HPDE6-E6E7 (cell line): ENCODE measurements at regions not wholly inside any gene's neighbourhood (a gene's known extent, or its start where the extent isn't known, plus 50 kb on each side); places are given as distances from the start of the nearest gene placed in this dataset.

Source experiments
- DNase-seq: peaks from one replicate; pipeline ENCODE4 v3.0.0; 2011; ENCODE audit warnings: missing footprints; ENCODE audit errors: extremely low spot score

DNA sequence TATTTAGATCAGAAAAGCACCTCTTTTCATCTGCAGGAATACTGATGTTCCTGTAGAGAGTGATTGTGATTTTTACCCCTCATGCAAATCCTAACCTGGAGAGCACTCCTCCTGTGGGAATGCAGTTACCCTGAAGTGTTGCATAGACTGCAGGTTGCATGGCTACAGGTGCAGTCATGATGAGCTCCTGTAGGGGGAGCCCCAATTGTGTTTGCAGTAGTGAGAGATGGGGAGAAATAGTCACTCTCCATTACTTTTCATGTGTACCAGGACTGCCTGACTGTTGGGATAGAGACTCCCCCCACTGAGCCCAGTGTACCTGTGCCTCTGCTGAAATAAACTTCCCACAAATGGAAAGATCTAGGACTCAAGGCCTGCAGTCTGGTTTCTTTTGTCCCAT lies 1086.5 kb downstream of the SLC6A15 start:
- peak; percentile 39 for DNase-seq

- peak; percentile 58 for DNase-seq
Measured at GRCh38 chr12:83823386-83824045, 1089.1 kb downstream of the SLC6A15 start.

- no peak for DNase-seq
Measured at GRCh38 chr12:83821967-83822366, 1090.6 kb downstream of the SLC6A15 start.

GRCh38 chr12:83818881-83819280 lies 1093.7 kb downstream of the SLC6A15 start:
- peak; percentile 54 for DNase-seq

DNA sequence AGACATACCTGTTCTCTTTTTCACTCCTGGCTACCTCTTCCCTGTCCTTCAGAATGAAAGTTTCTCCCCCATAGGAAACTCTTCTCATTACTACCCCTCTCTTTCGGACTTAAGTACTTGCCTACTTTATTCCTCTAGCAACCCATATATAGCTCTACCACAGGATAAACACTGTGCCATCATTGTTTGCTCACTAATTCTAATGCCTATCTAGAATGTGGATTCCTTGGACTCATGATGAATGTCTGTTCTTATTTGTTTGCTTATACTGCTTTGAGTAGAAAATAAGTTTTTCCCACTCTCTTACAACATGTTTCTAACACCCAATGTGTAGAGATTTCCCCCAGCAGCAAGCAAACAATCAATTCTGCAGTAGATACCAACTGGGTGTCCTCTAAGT lies 1094.9 kb downstream of the SLC6A15 start:
- DNase-seq = no peak

DNA sequence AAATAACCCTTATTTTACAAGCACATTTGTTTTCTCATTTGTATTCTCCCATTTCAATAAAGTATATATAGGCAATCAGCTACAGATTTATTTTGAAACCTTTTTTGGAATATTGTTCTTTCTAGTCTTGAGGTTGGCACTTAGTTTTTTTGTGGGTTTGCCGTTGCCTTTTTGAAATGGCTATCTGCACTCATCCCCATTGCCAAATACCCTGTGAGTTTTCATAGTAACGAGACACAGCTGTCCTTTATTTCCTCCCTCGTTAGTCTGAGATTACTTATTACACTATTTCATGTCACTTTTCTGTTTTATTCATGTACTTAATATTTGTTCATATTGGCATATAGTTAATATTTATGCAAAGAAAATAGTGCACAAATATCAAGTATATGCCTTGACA lies 1104.0 kb downstream of the SLC6A15 start:
- no peak for DNase-seq

- no peak for DNase-seq
Measured at GRCh38 chr12:83807871-83808270, 1104.7 kb downstream of the SLC6A15 start.

- DNase-seq = no peak
Measured at GRCh38 chr12:83805873-83806272, 1106.7 kb downstream of the SLC6A15 start.

DNA sequence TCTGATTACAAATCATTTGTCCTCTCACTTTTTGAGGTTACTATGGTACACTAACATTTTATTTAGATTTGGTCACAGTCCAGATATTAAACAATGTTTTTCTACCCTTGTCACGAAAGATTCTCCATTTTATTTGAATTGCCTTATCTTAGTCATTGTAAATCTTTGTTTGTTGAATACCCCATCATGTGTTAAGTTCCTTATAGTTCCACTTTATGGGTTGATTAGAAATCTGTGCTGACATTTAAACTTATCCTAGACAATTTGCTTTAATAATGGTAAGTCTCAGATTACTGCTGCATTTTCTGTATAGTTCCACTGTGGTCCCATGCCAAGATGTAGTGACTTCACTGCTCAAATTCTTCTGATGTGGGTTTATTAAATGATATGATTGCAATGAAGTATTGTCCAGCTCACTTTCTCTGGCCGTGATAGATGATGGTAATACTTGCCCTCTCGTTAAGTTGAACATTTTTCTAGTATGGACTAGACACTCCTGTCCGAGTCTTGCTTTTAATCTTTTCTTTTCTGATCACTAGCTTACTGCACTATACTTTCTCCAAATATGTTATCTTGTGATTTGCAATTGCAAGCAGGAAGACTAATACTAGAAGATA lies 1107.3 kb downstream of the SLC6A15 start:
- no peak for DNase-seq

GRCh38 chr12:83801972-83802371 lies 1110.6 kb downstream of the SLC6A15 start:
- no peak for DNase-seq

DNA sequence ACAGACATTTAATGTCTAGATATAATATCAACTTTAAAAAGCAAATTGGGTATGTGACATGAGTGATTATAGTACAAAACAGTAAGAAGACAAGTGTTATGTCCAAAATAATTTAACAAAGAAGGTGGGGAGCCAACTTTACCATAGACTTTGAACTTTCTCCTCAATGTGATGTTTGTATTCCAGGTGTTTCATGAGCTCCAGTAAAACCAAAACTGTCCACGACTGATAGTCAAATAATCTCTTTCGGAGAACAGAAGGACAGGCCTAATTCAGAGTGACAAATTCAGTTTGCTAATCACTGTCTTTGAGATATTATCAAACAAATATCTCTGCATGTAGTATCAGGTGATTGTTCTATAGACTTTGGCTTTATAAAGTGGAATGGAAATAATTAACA lies 1112.6 kb downstream of the SLC6A15 start:
- no peak for DNase-seq

DNA sequence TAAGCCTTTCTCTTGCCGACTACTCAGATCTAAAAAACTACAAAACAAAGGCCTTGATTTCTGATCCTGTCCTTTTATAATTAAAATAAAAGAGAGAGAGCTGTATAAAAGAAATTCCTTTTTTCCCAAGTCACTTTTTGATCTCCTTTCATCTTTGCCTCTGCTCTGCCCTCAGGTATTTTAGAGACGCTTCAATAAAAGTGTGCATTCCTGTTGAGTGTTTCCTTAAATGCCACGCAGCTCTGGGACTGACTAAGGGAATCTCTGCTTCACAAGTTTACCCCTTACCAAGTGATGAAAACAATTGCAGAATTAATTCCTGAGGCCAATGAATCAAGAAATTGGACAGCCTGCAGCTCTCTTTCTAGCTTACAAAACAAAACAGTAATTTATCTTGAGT lies 1109.8 kb downstream of the TMTC2 start:
- DNase-seq = no peak

- DNase-seq = no peak
Measured at GRCh38 chr12:83793616-83794015, 1106.9 kb downstream of the TMTC2 start.

GRCh38 chr12:83784298-83784890 lies 1097.7 kb downstream of the TMTC2 start:
- no peak for DNase-seq

DNA sequence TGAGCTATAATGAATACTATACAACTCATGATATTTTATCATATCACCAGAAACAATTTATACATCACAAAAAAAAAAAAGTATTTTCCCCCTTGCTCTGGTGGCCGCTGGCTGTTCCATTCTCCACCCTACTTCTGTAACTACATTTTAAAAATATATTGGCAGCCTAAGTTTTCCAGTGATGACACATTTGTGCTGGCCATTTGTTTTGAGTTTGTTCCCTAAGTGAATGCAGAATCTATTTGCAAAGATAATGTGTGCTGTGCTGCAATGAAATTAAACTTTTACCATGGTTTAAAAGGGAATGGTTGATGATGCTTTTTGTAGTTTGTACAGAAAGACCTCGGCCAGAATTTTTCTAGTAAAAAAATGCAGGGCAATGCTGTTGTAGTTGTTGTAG lies 1092.8 kb downstream of the TMTC2 start:
- DNase-seq = no peak

DNA sequence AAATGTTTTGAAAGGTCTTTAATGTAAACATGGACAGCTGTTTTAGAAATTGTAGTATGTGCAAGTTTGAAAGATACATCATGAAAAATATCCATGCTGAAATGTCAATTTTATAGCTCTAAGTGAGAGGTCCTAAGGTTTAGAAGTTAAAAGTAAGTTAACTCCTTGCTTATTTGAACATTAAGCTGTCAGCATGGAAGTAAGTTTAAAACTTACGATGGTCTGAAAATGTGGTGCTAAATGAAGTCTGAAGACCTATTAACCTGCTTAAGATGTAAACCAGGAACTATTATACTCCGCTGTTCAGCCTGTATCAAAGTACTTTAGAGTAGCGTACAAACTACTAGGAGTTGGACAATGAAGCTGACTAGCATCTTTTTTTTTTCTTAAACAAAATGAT lies 1082.4 kb downstream of the TMTC2 start:
- DNase-seq = no peak

DNA sequence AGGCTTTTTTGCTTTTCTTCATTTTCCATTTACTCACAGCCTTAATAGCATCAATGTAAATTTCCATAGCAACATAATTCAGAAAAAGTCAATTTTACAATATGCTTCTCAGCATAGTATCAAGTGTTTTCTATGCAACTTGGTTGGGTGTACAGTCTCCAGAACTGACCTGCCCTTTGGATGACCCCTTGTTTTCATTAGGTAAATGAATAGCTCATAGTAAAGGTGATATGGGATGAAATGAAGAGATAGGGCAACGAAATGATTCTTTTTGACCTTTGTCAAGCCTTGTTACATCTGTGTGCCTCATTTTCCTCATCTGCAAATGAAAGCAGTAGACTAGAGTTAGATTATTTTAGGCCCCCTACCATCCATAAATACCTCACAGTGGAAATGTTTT lies 1081.0 kb downstream of the TMTC2 start:
- DNase-seq = no peak

- peak; percentile 6 for DNase-seq
Measured at GRCh38 chr12:83763425-83763824, 1076.7 kb downstream of the TMTC2 start.

GRCh38 chr12:83759906-83760305 lies 1073.2 kb downstream of the TMTC2 start:
- no peak for DNase-seq

DNA sequence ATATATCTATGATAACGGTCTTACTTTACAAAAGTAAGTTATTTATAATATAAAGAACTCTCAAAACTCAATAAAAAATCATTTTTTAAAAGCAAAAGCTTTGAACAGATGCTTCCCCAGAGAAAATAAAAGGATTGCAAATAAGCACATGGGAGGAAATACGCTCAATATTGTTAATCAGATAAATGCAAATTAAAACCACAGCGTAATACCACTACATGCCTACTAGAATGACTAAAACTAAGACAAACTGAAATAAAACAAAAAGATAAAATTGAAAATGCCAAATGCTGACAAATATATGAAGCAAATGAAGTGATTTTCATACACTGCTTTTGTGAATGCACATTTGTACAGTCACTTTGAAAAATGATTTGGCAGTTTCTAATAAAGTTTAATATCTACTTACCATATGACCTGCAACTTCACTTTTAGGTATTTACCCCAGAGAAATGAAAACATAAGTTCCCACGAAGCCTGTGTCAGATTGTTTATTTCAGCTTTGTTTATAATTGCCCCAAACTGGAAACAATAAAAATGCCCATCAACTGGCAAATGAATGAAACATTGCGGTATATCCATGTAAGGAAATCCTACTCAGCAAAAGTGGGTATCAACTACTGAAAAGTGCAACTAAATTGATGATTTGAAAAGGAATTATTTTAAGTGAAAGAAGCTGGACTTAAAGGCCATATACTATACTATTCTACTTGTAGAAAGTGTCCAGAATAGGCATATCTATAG lies 1072.4 kb downstream of the TMTC2 start:
- no peak for DNase-seq

DNA sequence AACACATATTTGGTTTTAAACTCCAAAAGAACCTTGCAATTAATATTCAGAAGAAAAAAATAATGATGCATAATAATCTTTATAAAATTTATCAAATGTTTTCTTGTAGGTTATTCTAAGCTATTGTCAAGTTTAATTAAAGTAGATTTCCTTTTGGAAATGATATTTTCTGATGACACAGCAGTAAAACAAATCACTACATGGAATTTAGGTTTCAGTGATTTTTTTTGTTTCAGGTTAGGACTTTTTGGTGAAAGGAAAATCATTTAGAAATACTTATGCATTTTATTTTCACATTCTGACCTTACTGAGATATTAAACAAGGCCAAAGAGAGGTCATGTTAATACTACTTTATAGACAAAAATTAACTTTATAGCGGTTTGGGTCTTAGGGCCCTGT lies 1067.2 kb downstream of the TMTC2 start:
- DNase-seq = no peak

- DNase-seq = no peak
Measured at GRCh38 chr12:83753205-83753604, 1066.5 kb downstream of the TMTC2 start.

- no peak for DNase-seq
Measured at GRCh38 chr12:83739607-83740006, 1052.9 kb downstream of the TMTC2 start.
